ENCODE measurements at regions not wholly inside any gene's neighbourhood (a gene's known extent, or its start where the extent isn't known, plus 50 kb on each side); places are given as distances from the start of the nearest gene placed in this dataset.

DNA sequence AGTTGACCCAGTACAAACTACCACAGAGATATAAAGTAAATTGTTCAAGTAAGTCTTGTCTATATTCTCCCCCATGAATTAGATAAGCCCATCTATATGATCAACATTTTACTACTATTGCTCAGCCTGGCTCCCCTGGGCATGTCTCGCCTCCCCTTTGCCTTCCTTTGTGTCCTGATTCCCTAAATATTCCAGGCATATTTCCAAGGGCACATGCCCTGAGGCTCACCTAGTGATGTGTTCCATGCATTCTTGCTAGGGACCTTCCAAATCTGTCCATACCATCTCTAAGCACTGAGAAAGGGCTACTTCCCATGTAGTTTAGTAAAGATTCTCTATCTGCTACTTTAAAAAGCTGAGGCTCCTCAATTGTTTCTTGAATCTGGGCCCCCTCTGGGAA, 163.1 kb upstream of the ADRA1D start:
- Histone ChIP-seq H3K79me2 (ENCODE audit: control insufficient read depth, insufficient read depth, low read length) (no peaks in the 10 kb centered on the region), H3K4me3 (replicated peaks in 1 of 4; ENCODE audit: control extremely low read depth in 1 of 4, insufficient read depth in 1 of 4, low read depth in 3 of 4, low read length in 4 of 4) (no peak overlapping the region), H3K4me2 (ENCODE audit: extremely low read depth, insufficient read depth, low read length) (no peak overlapping the region), H3K27me3 (ENCODE audit: control insufficient read depth, insufficient read depth, low read length) (no peaks in the 10 kb centered on the region), H2AFZ (ENCODE audit: low read length) (no peak overlapping the region), H4K20me1 (ENCODE audit: control insufficient read depth, extremely low read depth, insufficient read depth, low read length) (no peaks in the 10 kb centered on the region), H3K9ac (ENCODE audit: insufficient read depth, low read length) (no peak overlapping the region), H3K4me1 (ENCODE audit: control insufficient read depth, extremely low read depth, insufficient read depth, low read length) (no peaks in the 10 kb centered on the region), H3K36me3 (ENCODE audit: control insufficient read depth, insufficient read depth, low read length) (no peaks in the 10 kb centered on the region), H3K9me3 (ENCODE audit: control insufficient read depth, insufficient read depth, low read depth, low read length) (no peaks in the 10 kb centered on the region), H3K27ac (ENCODE audit: insufficient read depth, low read length) (no peak overlapping the region)
- DNase-seq (ENCODE audit: low read depth in 2 of 2), result no peak
- TF ChIP-seq EZH2 (IDR thresholded peaks at IDR 0.05; ENCODE audit: low read length, missing control alignments), result no peak
- TF ChIP-seq, protein P1, sequence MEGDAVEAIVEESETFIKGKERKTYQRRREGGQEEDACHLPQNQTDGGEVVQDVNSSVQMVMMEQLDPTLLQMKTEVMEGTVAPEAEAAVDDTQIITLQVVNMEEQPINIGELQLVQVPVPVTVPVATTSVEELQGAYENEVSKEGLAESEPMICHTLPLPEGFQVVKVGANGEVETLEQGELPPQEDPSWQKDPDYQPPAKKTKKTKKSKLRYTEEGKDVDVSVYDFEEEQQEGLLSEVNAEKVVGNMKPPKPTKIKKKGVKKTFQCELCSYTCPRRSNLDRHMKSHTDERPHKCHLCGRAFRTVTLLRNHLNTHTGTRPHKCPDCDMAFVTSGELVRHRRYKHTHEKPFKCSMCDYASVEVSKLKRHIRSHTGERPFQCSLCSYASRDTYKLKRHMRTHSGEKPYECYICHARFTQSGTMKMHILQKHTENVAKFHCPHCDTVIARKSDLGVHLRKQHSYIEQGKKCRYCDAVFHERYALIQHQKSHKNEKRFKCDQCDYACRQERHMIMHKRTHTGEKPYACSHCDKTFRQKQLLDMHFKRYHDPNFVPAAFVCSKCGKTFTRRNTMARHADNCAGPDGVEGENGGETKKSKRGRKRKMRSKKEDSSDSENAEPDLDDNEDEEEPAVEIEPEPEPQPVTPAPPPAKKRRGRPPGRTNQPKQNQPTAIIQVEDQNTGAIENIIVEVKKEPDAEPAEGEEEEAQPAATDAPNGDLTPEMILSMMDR (conservative IDR thresholded peaks at IDR 0.05 in 1 of 2, IDR thresholded peaks at IDR 0.05 in 1 of 2; ENCODE audit: low read depth in 1 of 2, low read length in 2 of 2), result no peak

DNA sequence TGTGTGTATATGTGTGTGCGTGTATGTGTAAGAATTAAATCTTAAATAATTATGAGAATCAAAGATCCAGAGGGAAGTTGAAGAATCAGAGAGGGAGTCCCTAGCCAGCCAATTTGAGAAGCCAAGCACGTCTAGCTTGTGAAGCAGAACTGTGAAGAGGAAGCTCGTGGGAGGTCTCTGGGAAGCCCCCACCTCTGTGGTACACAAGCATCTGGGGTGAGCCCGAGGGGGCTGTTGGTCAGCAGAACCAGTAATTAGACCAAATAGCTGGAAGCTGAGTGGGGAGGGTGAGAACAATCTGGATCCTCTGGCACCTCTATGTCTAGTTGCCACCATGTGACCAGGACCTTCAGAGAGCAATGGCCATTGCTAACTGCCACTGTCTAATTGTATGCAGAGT, 162.7 kb upstream of the ADRA1D start:
- no peaks in the 10 kb centered on the region for H3K36me3 ChIP-seq (ENCODE audit: control insufficient read depth, insufficient read depth, low read length)

DNA sequence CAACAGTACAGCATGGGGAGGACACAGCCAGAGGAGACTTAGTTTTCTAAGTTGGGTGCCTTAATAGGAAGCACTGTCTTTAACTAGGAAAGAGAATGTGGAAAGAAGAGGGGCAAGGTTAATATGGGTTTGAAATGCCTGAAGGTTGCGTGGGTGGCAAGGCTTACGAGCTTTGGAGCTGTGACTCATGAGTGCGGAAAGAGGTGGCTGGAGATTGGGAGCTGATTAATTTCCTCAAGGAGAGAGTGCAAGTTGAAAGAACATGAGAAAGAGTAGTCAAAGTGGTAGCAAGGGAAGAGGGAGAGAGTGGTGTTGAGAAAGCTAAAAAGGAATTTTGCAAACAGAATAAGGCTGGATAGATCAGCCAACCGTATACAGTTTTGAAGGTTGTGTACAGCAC, 157.5 kb upstream of the ADRA1D start:
- peak; percentile 84 to 95 for DNase-seq (ENCODE audit: low read depth in 2 of 2)
- no peak overlapping the region for H3K4me3 ChIP-seq (replicated peaks in 1 of 4; ENCODE audit: control extremely low read depth in 1 of 4, insufficient read depth in 1 of 4, low read depth in 3 of 4, low read length in 4 of 4)
- H3K4me2 ChIP-seq (ENCODE audit: extremely low read depth, insufficient read depth, low read length), result no peak overlapping the region
- H4K20me1 ChIP-seq (ENCODE audit: control insufficient read depth, extremely low read depth, insufficient read depth, low read length), result no peaks in the 10 kb centered on the region
- H3K79me2 ChIP-seq (ENCODE audit: control insufficient read depth, insufficient read depth, low read length), result no peaks in the 10 kb centered on the region
- H3K9ac ChIP-seq (ENCODE audit: insufficient read depth, low read length), result no peak overlapping the region
- no peaks in the 10 kb centered on the region for H3K27me3 ChIP-seq (ENCODE audit: control insufficient read depth, insufficient read depth, low read length)
- no peak for TF ChIP-seq EZH2 (IDR thresholded peaks at IDR 0.05; ENCODE audit: low read length, missing control alignments)
- TF ChIP-seq, protein P1 (conservative IDR thresholded peaks at IDR 0.05 in 1 of 2, IDR thresholded peaks at IDR 0.05 in 1 of 2; ENCODE audit: low read depth in 1 of 2, low read length in 2 of 2), result no peak
- H3K36me3 ChIP-seq (ENCODE audit: control insufficient read depth, insufficient read depth, low read length), result no peaks in the 10 kb centered on the region
- no peak overlapping the region for H2AFZ ChIP-seq (ENCODE audit: low read length)
- H3K27ac ChIP-seq (ENCODE audit: insufficient read depth, low read length), result no peak overlapping the region
- no peaks in the 10 kb centered on the region for H3K9me3 ChIP-seq (ENCODE audit: control insufficient read depth, insufficient read depth, low read depth, low read length)
- H3K4me1 ChIP-seq (ENCODE audit: control insufficient read depth, extremely low read depth, insufficient read depth, low read length), result no peaks in the 10 kb centered on the region

More for the DNA sequence above, 162.7 kb upstream of the ADRA1D start:
- no peaks in the 10 kb centered on the region for H3K9me3 ChIP-seq (ENCODE audit: control insufficient read depth, insufficient read depth, low read depth, low read length)
- no peak overlapping the region for H2AFZ ChIP-seq (ENCODE audit: low read length)
- no peak for TF ChIP-seq EZH2 (IDR thresholded peaks at IDR 0.05; ENCODE audit: low read length, missing control alignments)
- TF ChIP-seq, protein P1 (conservative IDR thresholded peaks at IDR 0.05 in 1 of 2, IDR thresholded peaks at IDR 0.05 in 1 of 2; ENCODE audit: low read depth in 1 of 2, low read length in 2 of 2), result no peak
- H3K79me2 ChIP-seq (ENCODE audit: control insufficient read depth, insufficient read depth, low read length), result no peaks in the 10 kb centered on the region
- no peak for DNase-seq (ENCODE audit: low read depth in 2 of 2)
- H3K4me3 ChIP-seq (replicated peaks in 1 of 4; ENCODE audit: control extremely low read depth in 1 of 4, insufficient read depth in 1 of 4, low read depth in 3 of 4, low read length in 4 of 4), result no peak overlapping the region
- H3K27me3 ChIP-seq (ENCODE audit: control insufficient read depth, insufficient read depth, low read length), result no peaks in the 10 kb centered on the region
- H3K9ac ChIP-seq (ENCODE audit: insufficient read depth, low read length), result no peak overlapping the region
- H3K4me1 ChIP-seq (ENCODE audit: control insufficient read depth, extremely low read depth, insufficient read depth, low read length), result no peaks in the 10 kb centered on the region
- no peak overlapping the region for H3K27ac ChIP-seq (ENCODE audit: insufficient read depth, low read length)
- H3K4me2 ChIP-seq (ENCODE audit: extremely low read depth, insufficient read depth, low read length), result no peak overlapping the region
- no peaks in the 10 kb centered on the region for H4K20me1 ChIP-seq (ENCODE audit: control insufficient read depth, extremely low read depth, insufficient read depth, low read length)

All from fibroblast of lung (primary cell).